ENCODE measurements at regions not wholly inside any gene's neighbourhood (a gene's known extent, or its start where the extent isn't known, plus 50 kb on each side); places are given as distances from the start of the nearest gene placed in this dataset.

DNA sequence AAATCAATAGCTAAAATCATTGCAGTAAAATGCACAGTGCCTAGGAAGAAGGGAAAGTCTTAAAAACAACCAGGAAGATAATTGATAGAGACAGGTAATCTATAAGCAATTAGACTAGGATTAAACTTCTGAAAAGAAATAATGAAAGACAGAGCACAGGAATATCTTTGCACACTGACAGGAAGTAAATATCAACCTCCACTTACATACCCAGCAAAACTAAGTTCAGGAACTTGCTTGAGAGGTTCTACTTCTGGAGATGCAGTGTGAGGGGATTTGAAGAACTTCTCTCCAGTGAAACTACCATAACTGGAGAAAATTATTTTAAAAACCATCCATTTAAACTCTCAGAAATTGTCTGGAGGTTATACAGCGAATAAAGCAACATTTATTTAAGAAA lies 104.1 kb downstream of the EHF start:
- TF ChIP-seq POLR2AphosphoS5 (IDR thresholded peaks at IDR 0.05; ENCODE audit: low read depth, low read length) (no peak), TAF1 (IDR thresholded peaks at IDR 0.05; ENCODE audit: low read depth, low read length) (no peak)
